NCI-H748 (cell line): ENCODE measurements at regions not wholly inside any gene's neighbourhood (a gene's known extent, or its start where the extent isn't known, plus 50 kb on each side); places are given as distances from the start of the nearest gene placed in this dataset.

Experiments
- DNase-seq: peaks from one replicate; lab custom pipeline; 2025; ENCODE audit not compliant: unreplicated experiment; lab: John Stamatoyannopoulos, UW

DNA sequence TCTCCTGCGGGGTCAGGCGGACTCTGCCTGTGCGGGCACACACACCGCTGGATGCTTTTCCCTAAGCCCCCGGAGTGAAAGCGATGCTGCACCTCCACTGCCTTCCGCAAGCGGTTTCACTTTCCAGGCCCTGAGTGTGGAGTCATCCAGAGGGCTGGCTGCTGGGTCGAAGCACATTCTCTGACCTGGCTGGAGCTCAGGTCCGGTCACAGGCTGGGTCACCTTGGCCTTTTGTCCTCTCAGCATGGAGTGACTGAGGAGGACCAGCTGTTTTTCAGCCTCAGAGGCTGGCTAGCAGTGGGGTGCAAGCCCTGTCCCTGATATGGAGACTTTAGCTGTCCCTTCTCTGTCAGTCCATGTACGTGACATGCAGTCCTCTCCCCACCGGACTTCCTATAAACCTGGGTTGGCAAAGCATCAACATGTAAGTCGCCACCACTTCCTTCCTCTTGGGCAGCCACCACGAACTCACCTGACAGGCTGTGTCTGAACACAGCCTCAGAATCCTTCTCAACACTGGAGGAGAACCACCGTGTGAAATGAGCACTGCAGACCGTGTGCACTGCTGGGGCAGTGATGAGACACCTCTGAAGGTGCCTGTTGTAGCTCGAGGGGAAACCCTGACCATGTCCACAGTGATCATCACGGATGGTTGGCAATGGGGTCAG, 51.3 kb downstream of the GADD45G start:
- no peak for DNase-seq

DNA sequence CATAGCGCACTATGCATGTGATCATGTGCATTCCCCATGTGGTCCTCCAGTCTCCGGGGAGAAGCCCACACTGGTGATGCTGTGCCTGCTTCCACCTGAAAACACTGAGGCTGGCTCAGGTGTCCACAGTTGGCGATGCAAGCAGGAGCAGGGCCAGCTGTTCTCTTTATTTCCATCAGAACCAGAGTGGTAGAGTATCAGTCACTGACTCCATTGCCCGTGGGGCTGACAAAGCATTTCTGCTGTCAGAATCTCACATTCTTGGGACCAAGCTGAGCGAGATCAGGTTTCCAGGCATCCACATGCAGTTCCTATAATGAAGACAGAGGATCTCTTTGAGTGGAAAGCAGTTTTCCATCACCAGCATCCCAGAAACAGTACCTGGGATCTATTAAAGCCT, 52.5 kb downstream of the GADD45G start:
- no peak for DNase-seq

DNA sequence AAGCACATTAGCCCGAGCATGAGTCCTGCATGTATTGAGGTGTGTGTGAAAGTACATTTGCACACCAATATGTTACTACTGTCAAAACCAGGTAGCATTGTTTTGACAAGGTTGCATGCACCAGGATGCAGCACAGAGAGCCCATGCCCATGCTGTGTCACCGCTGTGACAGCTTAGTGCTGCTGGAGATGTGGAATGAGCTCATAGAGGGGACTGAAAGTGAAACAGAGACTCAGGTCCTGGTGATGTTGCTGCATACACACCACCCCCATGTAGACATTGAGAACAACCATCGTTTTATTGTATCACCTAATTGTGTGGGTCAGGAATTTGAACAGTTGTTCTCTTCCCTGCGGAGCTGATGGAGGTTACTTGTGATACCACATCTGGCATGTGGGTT, 53.0 kb downstream of the GADD45G start:
- DNase-seq, result no peak

DNA sequence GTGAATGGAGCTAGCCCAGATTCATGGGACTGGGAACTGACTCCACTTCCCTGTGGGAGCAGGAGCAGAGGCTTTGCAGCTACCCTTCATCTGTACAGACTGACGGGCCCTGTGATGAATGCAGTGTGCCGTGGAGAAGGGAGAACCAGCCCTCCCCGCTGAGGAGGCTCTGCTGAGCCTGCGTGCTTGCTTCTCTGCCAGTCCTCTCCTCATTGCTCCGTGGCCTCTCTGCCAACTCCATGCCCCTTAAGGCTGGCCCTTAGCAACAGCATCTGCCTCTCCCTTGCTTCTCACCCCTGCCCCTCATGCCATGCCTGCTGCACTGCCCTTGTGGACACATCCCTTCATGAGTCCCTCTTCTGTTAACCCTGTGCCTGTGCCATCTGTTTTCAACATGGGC, 53.6 kb downstream of the GADD45G start:
- DNase-seq, result no peak

DNA sequence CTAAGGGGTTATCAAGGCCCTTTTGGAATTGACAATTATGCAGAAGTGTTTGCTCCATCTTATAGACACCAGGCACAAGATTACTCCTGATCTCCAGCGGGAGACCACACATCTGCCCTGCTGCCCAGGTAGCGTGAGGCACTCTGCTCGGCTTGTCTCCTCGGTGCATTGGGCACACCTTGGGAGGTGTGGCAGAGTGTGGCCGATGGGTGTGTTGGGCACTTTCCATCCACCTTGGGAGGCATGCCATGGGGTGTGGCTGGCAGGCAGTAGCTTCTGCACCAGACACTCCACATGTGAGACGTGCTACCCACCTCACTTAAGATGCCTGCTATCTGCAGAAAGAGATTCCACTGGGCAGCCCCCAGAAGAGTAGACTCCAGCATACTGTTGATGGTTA, 54.1 kb downstream of the GADD45G start:
- DNase-seq, result no peak

DNA sequence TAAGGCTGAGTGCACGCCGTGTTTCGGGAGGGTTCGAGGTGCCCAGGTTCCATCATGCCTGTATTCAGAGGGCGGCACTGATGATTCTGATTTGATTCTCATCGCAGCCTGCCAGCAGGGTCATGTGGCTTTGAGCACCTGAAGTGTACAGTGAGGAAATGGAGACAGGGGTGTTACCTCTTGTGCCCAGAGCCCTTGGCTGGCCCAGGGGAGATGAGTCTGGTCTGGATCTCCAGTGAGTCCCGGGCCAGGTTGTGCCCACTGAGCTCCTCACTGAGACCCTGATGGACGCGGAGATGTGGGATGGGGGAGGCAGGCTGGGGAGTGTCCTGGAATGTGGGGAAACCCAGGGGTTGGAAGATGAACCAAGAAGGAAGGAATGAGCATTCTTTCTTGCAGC, 54.7 kb downstream of the GADD45G start:
- no peak for DNase-seq

DNA sequence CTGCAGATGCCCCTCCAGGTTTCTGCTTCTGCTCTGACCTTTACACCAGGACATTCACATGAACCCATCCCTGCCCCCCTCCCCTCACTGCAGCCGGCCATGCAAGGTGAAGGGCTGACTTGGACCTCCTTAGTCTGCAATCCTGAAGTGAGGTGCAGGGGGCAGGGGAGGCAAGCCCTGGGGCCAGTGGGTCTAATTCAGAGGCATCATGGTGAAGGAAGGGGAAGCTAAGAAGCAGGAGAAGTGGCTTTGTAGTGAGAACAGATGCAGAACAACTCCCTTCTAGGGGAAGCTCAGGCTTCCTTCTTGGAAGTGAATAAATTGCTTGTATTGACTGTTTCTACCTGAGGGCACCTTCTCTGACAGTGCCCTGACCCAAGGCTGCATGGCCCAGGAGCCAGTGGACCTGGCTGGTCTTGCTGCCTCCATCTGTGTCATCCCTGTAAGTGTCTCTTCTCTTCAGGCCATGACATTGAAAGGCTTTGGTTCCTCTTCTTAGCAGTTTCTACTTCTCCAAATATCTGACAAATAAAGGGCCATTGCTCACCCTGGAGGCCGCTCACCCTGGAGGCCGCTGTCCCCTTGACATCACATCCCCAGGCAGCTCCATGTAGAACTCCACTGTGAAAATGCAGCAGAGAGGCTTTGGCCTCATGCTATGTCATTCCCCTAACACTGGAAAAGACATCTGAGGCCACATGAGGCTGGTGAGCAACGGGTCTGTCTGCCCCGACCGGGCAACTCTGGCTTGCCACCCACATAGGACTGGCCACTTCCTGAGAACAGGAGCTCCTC, 55.3 kb downstream of the GADD45G start:
- no peak for DNase-seq

DNA sequence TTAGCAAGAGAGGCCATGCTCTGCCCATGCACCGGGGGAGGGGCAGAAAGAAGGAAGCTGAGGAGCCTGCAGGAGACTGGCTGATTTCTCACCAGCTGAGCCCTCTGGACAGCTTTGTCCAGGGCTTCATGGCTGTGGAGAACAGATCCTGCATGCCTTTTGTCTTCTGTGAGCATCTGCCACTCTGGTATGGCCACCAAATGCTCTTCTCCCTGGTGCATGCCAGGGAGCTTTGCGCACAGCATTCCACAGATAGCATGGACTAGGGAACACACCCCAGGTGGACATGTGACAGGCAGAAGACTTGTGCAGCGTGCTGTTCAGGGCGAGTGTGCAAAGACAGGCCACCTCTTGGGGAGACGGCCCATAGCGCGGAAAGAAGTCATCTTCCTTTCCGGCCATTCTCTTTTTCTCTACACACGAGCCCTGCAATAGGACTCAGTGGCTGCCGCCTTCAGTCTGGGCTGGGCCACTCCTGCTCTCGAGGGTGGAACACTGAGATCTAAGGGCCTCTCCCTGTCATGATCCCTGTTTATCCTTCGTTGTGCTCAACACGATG, 56.7 kb downstream of the GADD45G start:
- DNase-seq, result no peak

DNA sequence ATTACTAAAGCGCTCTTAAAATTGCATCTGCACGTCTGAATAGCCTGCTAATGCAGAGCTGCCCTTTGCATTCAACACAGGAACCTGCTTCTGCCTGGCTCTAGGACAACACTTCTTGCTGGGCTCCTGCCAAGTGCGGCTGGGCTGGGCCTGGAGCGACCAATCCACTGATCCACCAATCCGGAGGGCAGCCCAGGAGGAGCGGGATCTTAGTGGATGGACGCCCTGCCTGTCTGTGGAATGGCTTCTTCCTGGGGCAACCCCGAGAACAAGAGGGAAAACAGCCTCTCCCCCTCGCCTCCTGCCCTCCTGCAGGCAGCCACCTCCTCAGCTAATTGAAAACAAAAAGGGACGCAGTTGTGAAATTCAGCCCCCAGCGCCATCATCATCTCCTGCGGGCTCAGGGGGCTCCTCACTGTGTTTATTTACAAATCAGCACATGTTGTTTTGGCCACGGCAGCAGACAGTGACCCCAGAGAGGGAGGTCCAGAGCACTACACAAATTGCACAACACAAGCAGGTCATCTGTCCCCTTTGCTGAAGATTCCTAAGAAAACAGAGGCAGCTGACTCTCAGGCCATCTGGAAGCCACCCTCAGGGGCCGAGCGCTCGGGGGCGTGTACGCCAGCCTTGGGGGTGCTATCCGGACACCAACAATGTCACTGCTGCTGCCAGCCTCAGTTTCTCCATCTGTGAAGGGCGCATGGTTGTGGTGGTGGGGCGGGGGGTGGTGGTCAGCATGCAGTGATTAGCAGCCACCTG, 57.3 kb downstream of the GADD45G start:
- DNase-seq, result peak; percentile 99

DNA sequence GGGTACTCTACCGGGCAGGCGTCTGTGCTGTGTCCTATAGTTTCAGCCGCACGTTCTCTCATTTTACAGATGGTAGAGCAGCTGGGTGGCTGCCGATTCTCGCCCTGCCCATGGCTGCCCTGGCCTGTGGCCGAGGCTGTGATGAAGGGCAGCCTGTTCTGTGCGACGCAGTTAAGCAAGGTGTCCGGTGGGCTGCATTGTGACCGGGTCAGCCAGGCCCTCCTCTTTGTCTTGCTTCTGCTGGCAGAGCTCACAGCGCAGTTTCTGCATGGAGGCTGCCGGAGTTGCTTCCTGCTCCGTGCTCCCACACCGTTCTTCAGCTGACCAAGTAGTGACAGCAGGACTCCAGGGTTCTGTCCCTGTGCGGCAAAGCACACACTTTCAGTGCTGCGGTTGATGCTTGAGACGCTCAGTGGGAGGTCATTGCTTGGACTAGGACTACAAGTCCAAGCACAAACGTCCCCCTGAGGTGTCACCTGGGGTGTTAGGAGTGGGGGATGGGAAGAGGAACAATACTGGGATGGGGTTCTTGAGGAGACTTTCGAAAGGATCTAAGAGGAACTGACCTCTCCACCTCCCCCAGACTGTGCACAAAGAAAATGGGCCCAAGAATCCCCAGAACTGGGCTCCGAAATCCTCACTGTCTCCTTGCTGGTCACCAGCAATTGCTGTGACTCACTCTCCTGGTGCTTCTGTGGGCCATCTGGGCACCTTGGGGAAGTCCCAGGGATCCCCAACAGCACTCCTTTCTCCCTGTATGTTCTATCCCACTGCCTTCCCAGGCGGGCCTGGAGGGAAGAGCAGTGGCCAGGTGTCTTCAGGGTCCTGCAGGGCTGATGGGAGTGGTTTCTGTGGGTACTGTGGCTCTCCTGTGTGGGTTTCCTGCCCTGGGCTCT, 58.2 kb downstream of the GADD45G start:
- DNase-seq, result peak; percentile 35

DNA sequence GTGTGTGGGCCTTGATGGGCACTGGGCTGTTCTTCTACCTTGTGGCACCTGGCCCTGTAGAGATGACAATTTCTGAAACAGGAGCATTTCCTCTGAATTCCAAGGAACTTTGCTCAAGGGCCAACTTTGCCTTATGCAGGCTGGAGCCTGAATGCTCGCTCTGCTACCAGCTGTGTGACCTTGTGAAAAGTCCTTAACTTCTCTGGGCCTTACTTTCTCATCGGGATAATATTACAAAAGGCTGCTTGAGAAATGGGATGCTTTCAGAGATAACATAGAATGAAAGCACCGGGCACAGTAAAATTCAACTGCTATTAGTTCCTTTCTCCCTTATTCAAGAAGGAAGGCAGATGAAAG, 58.8 kb downstream of the GADD45G start:
- DNase-seq, result no peak

DNA sequence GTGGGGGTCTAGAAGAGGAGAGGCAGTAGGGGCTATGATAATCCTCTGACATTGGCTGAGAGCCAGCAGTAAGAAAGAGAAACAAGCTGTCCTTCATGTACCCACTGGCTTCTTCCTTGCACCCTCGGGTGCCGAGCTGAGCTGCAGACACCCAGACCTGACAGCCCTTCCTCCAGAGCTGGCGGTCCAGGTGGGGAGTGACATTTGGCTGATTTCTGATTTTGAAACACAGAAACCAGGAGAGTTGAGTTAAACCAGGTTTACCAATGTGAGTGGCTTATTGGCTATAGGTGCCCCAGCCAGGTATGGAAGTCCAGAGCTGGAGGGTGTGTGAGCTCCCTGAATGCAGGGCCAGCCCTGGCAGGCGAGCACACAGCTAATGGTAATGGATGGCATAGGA, 59.2 kb downstream of the GADD45G start:
- no peak for DNase-seq

DNA sequence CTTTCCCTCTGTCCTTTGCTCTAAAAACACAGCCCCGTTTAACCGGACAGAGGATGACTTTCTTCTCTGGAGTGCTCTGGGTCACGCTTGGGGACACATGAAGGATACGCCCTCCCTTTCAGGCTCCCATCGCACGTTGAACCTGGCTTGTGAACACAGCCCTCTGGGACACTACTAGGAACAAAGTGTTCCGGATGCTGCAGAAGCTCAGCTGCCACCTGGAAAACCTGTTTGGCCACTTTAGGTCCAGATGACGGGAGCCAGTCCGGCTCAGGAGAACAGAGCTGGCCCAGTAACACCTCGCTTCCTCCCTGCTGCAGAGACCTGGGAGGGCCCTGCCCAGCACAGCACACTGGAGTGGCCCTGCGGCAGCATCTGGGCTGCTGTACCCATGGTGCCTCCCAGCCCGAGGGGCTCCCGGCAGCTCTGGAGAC, 60.1 kb downstream of the GADD45G start:
- peak; percentile 98 for DNase-seq

DNA sequence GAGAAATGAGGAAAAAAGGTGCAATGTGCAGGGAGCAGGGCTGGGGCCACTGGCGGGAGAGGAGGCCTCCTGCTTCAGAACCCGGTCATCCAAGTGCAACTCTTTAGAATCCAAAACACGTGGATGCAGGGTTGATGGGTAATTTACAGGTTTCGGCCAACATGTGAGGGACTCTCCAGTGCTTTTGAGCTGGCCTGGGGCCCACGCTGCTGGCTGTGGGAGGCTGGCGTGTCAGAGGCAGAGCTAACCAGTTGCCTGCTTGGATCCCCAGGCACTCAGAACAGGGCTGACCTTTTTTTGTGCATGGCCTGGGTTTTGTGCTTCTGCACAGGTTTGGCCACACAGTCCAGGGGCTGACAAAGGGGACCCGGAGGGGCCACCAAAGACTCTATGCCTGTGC, 61.6 kb downstream of the GADD45G start:
- no peak for DNase-seq

DNA sequence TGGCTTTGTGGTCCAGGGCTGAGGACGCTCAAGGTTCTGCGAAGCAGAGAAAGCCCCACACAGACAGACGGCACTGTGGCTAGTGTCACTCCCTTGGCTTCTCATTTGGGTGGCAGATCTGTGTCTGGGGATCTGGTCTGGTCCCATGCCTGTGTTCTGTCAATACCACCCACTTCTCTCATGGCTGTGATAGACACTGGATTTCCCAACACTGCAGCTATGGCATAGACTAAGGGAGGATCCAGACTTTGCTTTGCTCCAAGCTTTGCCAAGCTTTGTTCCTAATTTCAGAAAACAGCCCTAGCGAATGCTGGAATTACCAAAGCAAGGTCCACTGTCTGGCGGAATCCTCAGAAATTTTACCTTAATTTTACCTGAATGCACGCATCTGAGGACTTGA, 62.1 kb downstream of the GADD45G start:
- no peak for DNase-seq

DNA sequence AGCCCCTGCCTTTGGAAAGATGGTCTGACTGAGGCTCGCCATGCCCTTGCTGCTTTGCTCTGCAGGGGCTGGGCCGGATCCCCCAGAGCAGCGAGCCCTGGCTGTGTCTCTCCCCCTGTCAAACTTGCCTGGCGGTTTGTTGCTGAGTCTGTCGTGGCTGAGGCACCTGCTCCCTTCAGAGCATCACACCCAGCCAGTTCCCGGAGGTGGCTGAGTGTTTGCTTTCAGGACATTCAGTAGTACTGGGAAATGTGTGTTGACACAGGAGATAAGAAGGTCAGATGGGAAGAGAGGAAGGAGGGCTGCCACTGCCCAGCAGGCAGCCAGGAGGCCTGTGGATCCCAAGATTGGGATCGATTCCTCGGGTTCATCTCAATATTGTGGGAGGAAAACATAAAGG, 62.9 kb downstream of the GADD45G start:
- peak; percentile 93 for DNase-seq

DNA sequence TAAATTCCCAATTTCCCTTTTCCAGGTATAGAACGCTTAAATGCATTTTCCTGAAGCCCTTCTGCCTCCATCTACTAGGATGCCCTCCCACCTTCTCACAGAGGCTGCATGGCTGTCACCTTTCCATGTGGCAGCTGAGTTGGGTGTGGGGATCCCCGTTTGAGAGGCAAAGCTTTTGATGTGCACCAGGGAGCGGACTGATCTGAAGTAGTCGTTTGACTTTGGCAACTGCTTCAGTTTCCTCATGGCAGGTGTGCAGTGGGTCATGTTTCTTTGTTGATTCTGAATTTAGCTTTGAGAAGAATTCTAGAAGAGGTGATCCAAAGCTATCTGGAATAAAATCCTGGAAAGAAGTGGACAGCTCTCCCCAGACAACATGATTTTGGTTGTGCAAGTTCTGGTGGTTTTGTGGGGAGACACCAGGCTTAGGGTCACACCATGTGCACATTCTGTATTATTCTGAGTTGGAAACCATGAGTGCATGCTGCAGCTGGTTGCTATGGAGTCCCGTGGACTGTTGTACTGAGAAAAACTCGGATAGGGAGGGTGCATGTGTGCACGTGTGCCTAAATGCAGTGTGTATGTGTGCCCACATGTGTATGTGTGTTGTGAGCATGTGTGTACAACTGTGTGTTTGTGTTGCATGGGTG, 63.5 kb downstream of the GADD45G start:
- peak; percentile 70 for DNase-seq

DNA sequence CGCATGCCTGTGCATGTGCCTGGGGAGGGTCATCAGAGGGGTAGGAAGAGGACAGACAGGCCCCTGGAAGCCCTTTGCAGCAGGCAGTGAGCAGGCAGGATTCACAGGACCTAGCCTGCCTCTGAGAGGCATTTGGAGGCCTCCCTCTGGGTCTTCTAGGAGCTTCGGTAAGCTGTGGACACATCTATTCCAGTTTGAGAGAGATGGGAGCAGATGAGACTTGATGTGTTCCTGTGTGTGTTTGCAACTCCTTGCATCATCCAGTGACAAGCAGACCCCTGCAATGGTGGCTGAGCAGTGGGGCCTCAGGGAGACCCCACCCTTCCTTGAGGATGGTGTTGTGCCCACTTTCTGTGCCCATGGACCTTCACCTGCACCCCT, 64.0 kb downstream of the GADD45G start:
- no peak for DNase-seq

DNA sequence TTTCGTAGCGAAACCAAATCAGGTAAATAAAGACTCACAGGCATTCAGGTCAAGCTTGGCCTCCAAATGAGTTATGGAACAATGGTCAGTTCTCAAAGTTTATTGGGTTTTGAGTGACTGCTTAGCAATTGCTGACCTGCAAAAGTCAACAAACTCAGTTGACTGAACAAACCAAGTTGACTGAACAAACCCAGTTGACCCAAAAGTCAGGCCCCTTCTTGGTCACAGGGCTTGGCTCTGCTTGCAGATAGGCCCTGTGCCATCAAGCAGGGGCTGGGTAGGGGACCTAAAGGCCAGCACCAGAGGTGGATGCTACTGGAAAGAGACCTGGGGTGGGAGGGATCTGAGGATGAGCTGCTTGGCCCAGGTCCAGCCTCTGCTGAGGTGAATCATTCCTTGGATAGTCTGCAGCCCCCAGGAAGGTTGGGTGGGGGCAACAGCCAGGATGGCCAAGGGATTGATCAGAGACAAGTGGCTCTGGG, 64.6 kb downstream of the GADD45G start:
- no peak for DNase-seq

DNA sequence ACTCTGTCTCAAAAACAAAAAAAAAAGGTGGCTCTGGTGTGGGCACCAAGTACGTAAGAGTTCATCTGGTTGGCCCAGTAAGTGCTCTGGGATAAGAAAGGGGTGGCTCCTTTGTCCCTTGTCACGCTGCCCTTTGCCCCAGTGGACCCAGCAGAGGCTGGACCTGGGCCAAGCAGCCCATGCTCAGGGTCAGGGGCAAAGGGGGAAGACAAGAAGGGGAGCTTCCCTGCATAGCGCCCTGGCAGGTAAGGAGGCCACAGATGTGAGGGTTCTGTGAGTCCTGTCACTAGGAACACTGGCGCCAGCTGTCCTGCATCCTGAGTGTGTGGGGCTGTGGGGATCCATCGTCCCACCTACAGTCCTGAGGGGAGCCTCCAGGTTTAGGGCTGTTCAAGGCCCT, 65.3 kb downstream of the GADD45G start:
- DNase-seq, result no peak
